Endothelial cell of umbilical vein (primary cell): ENCODE measurements at regions not wholly inside any gene's neighbourhood (a gene's known extent, or its start where the extent isn't known, plus 50 kb on each side); places are given as distances from the start of the nearest gene placed in this dataset.

Experiments
- BruUV-seq: library from RNA; stranded (reverse); fragments of 400-500 nt; replicated peaks from 2 replicates; lab custom pipeline; 2021; lab: Mats Ljungman, UMichigan
- CTCF ChIA-PET: fragments of 300-600, 350-600 bp; sonication (Branson Sonifier 250); formaldehyde crosslinking; loops from one replicate; lab custom pipeline; 2021; ENCODE audit warnings: antibody characterized with exemption, inconsistent platforms; lab: Charles Lee
- POLR2A ChIA-PET: fragments of 300-600, 350-600 bp; sonication (Branson Sonifier 250); formaldehyde crosslinking; loops from one replicate; lab custom pipeline; 2021; ENCODE audit warnings: antibody characterized with exemption, inconsistent platforms; lab: Charles Lee
- DNase-seq: peaks from one replicate; pipeline ENCODE4 v3.0.0-alpha.2; 2011; ENCODE audit warnings: low read depth, low spot score
- FAIRE-seq: peaks from 2 replicates; lab custom pipeline; 2011; peaks lifted over from hg19 to GRCh38; lab: Jason Lieb, UNC
- H2AFZ ChIP-seq: 2 replicates; pipeline ENCODE4 v1.6.0; 2012; ENCODE audit warnings: low read depth, low read length, control low read depth, inconsistent platforms
- H3K27ac ChIP-seq: 2 replicates; pipeline ENCODE4 v1.5.1; 2011; ENCODE audit warnings: low read depth, mild to moderate bottlenecking, control low read depth, low read length, moderate library complexity; ENCODE audit not compliant: insufficient read depth
- H3K27me3 ChIP-seq, 2 experiments: 2 replicates each; pipeline versions ENCODE4 v1.6.0 to v1.6.1; 2011; ENCODE audit warnings: low read length in 2 of 2, mixed read lengths in 1 of 2; ENCODE audit not compliant: control insufficient read depth in 2 of 2, insufficient read depth in 2 of 2
- H3K36me3 ChIP-seq, 2 experiments: 2 replicates in 1 of 2; 3 replicates in 1 of 2; pipeline ENCODE4 v1.5.1; 2011; ENCODE audit warnings: low read length in 2 of 2, mild to moderate bottlenecking in 1 of 2, moderate library complexity in 1 of 2; ENCODE audit not compliant: control insufficient read depth in 2 of 2, insufficient read depth in 2 of 2; ENCODE audit errors: extremely low read depth in 1 of 2
- H3K4me1 ChIP-seq: 3 replicates; pipeline ENCODE4 v1.5.1; 2011; ENCODE audit warnings: mild to moderate bottlenecking, low read length; ENCODE audit not compliant: control insufficient read depth, insufficient read depth; ENCODE audit errors: extremely low read depth
- H3K4me2 ChIP-seq: 2 replicates; pipeline ENCODE4 v1.6.1; 2011; ENCODE audit warnings: low read length, control low read depth, mixed read lengths; ENCODE audit not compliant: insufficient read depth
- H3K4me3 ChIP-seq, 3 experiments: fragments of 200-600 bp in 1 of 3; sonication (generic), shearing (Covaris generic) in 1 of 3; replicated peaks in 1 of 3; 2 replicates each; pipeline ENCODE4 v1.5.1; 2011 to 2016; ENCODE audit warnings: control low read depth in 3 of 3, low read length in 3 of 3, mild to moderate bottlenecking in 2 of 3, inconsistent platforms in 1 of 3, low read depth in 1 of 3, moderate library complexity in 1 of 3; ENCODE audit not compliant: insufficient read depth in 1 of 3
- H3K79me2 ChIP-seq: 2 replicates; pipeline ENCODE4 v1.6.0; 2012; ENCODE audit warnings: low read length, inconsistent platforms; ENCODE audit not compliant: control insufficient read depth, insufficient read depth
- H3K9ac ChIP-seq: replicated peaks from 2 replicates; pipeline ENCODE3; 2011; ENCODE audit warnings: low read length, control low read depth; ENCODE audit not compliant: insufficient read depth; ENCODE audit errors: extremely low read depth
- H3K9me1 ChIP-seq: replicated peaks from 3 replicates; pipeline ENCODE4 v1.6.0; 2011; ENCODE audit warnings: mild to moderate bottlenecking, low read length; ENCODE audit not compliant: control insufficient read depth, insufficient read depth; ENCODE audit errors: extremely low read depth
- H3K9me3 ChIP-seq: replicated peaks from 2 replicates; pipeline ENCODE4 v1.5.1; 2012; ENCODE audit warnings: low read length, inconsistent platforms; ENCODE audit not compliant: control insufficient read depth, insufficient read depth
- H4K20me1 ChIP-seq: replicated peaks from 2 replicates; pipeline ENCODE3; 2011; ENCODE audit warnings: mild to moderate bottlenecking, low read length; ENCODE audit not compliant: control insufficient read depth, insufficient read depth; ENCODE audit errors: extremely low read depth
- CTCF ChIP-seq, 2 donors: IDR thresholded peaks; 1 replicate in 1 of 2; 2 replicates in 1 of 2; pipeline ENCODE4 v1.5.1; 2011; ENCODE audit warnings: low read length in 2 of 2, mild to moderate bottlenecking in 2 of 2, moderate library complexity in 2 of 2, control low read depth in 1 of 2, inconsistent platforms in 1 of 2, low read depth in 1 of 2; ENCODE audit not compliant: insufficient read depth in 1 of 2; ENCODE audit errors: extremely low read depth in 1 of 2
- EZH2 ChIP-seq: IDR thresholded peaks from 2 replicates; pipeline ENCODE4 v1.6.1; 2012; ENCODE audit warnings: borderline replicate concordance, low read depth, mild to moderate bottlenecking, moderate library complexity, low read length, inconsistent platforms; ENCODE audit not compliant: severe bottlenecking
- FOS ChIP-seq: IDR thresholded peaks from 2 replicates; pipeline ENCODE4 v1.6.1; 2011; ENCODE audit warnings: mild to moderate bottlenecking, low read length, moderate library complexity, borderline replicate concordance; ENCODE audit not compliant: insufficient read depth
- GATA2 ChIP-seq: IDR thresholded peaks from 2 replicates; pipeline ENCODE4 v1.7.0; 2011; ENCODE audit warnings: low read depth, mild to moderate bottlenecking, moderate library complexity, mixed read lengths, low read length; ENCODE audit not compliant: insufficient read length, insufficient read depth
- JUN ChIP-seq: IDR thresholded peaks from 2 replicates; pipeline ENCODE4 v1.6.1; 2011; ENCODE audit warnings: borderline replicate concordance, low read depth; ENCODE audit not compliant: insufficient read length, insufficient read depth
- MAX ChIP-seq: IDR thresholded peaks from 2 replicates; pipeline ENCODE4 v1.6.1; 2011; ENCODE audit not compliant: insufficient read depth, insufficient read length
- MYC ChIP-seq: IDR thresholded peaks from one replicate; pipeline ENCODE4 v1.6.1; 2011; ENCODE audit warnings: mild to moderate bottlenecking, low read depth, low read length
- POLR2A ChIP-seq: IDR thresholded peaks from 2 replicates; pipeline ENCODE4 v1.6.1; 2012; ENCODE audit warnings: low read depth, mild to moderate bottlenecking, control low read depth, low read length
- POLR2AphosphoS5 ChIP-seq: IDR thresholded peaks from 2 replicates; pipeline ENCODE4 v1.6.1; 2012; ENCODE audit warnings: low read depth, mild to moderate bottlenecking, control low read depth, low read length, moderate library complexity; ENCODE audit not compliant: insufficient read depth
- dilution Hi-C: fragments of 300-500 bp; cut with MboI; formaldehyde crosslinking; loops from one replicate; pipeline ENCODE4 v1.15.0; 2019; ENCODE audit warnings: low sequenced_read_pairs; ENCODE audit not compliant: extremely low pct_ligation_motif_present
- intact Hi-C: fragments of 100-400 bp; cut with micrococcal nuclease; formaldehyde crosslinking; loops from one replicate; pipeline ENCODE4 v1.10.0; 2022

GRCh38 chr5:3352711-3353110 lies 242.9 kb upstream of the IRX1 start:
- ChIA-PET POLR2A (no interaction called here), CTCF (no interaction called here)
- H3K9me3 ChIP-seq = peaks cover 9% of the 10 kb centered on the region
- DNase-seq (no peak), FAIRE-seq (no peak)
- H3K79me2 ChIP-seq = no peaks in the 10 kb centered on the region
- H3K4me3 ChIP-seq = no peak overlapping the region
- H2AFZ ChIP-seq = no peak overlapping the region
- H4K20me1 ChIP-seq = no peaks in the 10 kb centered on the region
- no peak overlapping the region for H3K27ac ChIP-seq
- no peaks in the 10 kb centered on the region for H3K36me3 ChIP-seq
- H3K4me1 ChIP-seq = no peaks in the 10 kb centered on the region
- BruUV-seq = no TSS peak
- H3K4me2 ChIP-seq = no peak overlapping the region
- intact Hi-C loops = no loop called here
- no peak overlapping the region for H3K9ac ChIP-seq
- dilution Hi-C loops = no loop called here
- TF ChIP-seq JUN = no peak
- no peak for TF ChIP-seq POLR2AphosphoS5
- TF ChIP-seq MAX = no peak
- TF ChIP-seq EZH2 = no peak
- TF ChIP-seq MYC = no peak
- no peak for TF ChIP-seq POLR2A
- no peak for TF ChIP-seq CTCF (IDR thresholded peaks at IDR 0.05; ENCODE audit: extremely low read depth in 1 of 2, insufficient read depth in 1 of 2, low read depth in 1 of 2, low read length in 2 of 2)
- no peak for TF ChIP-seq GATA2
- TF ChIP-seq FOS = no peak
- no peaks in the 10 kb centered on the region for H3K27me3 ChIP-seq
- H3K9me1 ChIP-seq = no peaks in the 10 kb centered on the region
